ENCODE measurements at regions not wholly inside any gene's neighbourhood (a gene's known extent, or its start where the extent isn't known, plus 50 kb on each side); places are given as distances from the start of the nearest gene placed in this dataset.

DNA sequence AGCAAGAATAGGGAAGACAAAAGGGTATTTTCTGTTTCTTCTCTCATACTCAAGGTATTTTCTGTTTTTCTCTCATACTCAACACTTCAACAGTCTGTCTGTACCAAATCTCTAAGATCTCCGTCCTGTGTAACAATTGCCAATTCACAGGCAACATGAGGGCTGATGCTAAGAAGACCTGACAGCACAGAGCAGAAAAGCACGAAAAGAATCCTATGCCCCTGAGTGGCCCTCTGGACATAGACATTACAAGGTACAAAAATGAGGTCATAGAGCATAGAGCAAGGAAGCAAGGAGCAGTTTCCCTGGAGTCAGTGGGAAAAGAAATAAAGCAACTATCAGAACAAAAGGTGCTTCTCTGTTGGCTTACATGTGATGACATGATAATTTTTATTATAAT lies 1612.6 kb upstream of the CELF4 start:
- Histone ChIP-seq H3K4me2 (no peak overlapping the region), H3K9ac (no peak overlapping the region), H3K27me3 (ENCODE audit: insufficient read depth, low read depth) (no peaks in the 10 kb centered on the region), H2AFZ (ENCODE audit: low read depth) (no peak overlapping the region), H3K4me1 (ENCODE audit: low read depth, poor library complexity, severe bottlenecking) (no peaks in the 10 kb centered on the region), H3K27ac (no peak overlapping the region), H4K20me1 (ENCODE audit: insufficient read depth) (no peaks in the 10 kb centered on the region), H3K36me3 (ENCODE audit: insufficient read depth) (no peaks in the 10 kb centered on the region), H3K4me3 (IDR thresholded peaks at IDR 0.05; ENCODE audit: insufficient read depth, low read depth, low read length) (no peak overlapping the region), H3K79me2 (ENCODE audit: insufficient read depth, low read depth) (no peaks in the 10 kb centered on the region)
- TF ChIP-seq, protein P1, sequence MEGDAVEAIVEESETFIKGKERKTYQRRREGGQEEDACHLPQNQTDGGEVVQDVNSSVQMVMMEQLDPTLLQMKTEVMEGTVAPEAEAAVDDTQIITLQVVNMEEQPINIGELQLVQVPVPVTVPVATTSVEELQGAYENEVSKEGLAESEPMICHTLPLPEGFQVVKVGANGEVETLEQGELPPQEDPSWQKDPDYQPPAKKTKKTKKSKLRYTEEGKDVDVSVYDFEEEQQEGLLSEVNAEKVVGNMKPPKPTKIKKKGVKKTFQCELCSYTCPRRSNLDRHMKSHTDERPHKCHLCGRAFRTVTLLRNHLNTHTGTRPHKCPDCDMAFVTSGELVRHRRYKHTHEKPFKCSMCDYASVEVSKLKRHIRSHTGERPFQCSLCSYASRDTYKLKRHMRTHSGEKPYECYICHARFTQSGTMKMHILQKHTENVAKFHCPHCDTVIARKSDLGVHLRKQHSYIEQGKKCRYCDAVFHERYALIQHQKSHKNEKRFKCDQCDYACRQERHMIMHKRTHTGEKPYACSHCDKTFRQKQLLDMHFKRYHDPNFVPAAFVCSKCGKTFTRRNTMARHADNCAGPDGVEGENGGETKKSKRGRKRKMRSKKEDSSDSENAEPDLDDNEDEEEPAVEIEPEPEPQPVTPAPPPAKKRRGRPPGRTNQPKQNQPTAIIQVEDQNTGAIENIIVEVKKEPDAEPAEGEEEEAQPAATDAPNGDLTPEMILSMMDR (conservative IDR thresholded peaks at IDR 0.05; ENCODE audit: low read depth, low read length) = no peak

DNA sequence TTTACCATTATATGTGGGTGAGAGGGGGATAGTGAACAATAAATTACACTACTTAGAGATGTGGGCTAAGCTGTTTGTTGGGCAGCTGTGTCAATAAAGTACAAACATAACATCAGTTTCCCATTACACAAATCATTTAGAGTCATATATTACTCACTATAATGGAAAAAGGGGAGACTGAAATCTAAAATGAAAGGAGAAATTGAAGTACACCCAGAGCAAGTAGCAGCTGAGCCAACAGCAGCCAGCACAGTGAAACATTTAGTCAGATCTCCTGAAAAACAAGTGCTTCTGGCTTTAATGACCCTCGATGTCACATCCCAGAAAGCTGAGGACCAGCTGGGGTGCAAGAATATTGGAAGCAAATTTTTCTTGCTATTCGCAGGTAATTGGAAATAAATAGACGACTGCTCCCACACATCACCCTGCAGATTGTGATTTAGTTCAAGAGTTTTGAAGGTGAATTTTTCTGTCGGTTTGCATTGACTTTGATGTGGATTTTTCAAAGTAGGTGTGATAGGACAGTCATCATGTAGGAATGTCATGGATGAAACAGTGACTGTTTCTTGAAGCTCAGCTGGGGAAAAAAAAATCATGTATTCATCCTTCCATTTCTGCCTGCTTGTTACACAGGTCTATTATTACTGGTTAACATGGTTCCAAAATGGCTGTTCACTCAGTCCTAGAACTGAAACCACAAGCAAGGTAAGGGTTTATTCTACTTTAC lies 1607.3 kb upstream of the CELF4 start:
- Histone ChIP-seq H3K27me3 (ENCODE audit: insufficient read depth, low read depth) (no peaks in the 10 kb centered on the region), H3K4me2 (no peak overlapping the region), H3K79me2 (ENCODE audit: insufficient read depth, low read depth) (no peaks in the 10 kb centered on the region)

DNA sequence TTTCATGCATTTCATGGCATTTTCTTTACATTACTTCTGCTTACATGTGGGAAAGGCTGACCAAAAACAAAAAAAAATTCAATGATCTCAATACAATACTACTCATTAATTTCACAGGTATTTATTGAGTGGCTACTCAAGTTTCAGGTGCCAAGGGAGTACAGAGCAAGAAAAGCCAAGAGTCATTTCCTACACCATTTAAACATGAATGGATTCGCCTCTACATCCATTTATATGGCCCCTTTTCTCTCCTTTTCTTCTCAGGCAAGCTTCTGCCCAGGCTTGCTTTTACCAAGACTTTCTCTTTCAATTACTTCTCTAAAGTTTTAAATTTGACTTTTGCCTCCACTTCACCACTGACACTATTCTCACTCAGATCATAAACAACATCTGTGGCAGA lies 1603.1 kb upstream of the CELF4 start:
- H3K9ac ChIP-seq = no peak overlapping the region
- H3K4me3 ChIP-seq (IDR thresholded peaks at IDR 0.05; ENCODE audit: insufficient read depth, low read depth, low read length) = no peak overlapping the region
- H4K20me1 ChIP-seq (ENCODE audit: insufficient read depth) = no peaks in the 10 kb centered on the region
- H3K27ac ChIP-seq = no peak overlapping the region
- no peaks in the 10 kb centered on the region for H3K79me2 ChIP-seq (ENCODE audit: insufficient read depth, low read depth)
- no peaks in the 10 kb centered on the region for H3K4me1 ChIP-seq (ENCODE audit: low read depth, poor library complexity, severe bottlenecking)
- no peak overlapping the region for H3K4me2 ChIP-seq
- TF ChIP-seq, protein P1 (conservative IDR thresholded peaks at IDR 0.05; ENCODE audit: low read depth, low read length) = no peak
- no peak overlapping the region for H2AFZ ChIP-seq (ENCODE audit: low read depth)
- H3K36me3 ChIP-seq (ENCODE audit: insufficient read depth) = no peaks in the 10 kb centered on the region
- no peaks in the 10 kb centered on the region for H3K27me3 ChIP-seq (ENCODE audit: insufficient read depth, low read depth)

More for the DNA sequence above, 1607.3 kb upstream of the CELF4 start:
- TF ChIP-seq, protein P1 (conservative IDR thresholded peaks at IDR 0.05; ENCODE audit: low read depth, low read length) = no peak
- no peak overlapping the region for H2AFZ ChIP-seq (ENCODE audit: low read depth)
- no peaks in the 10 kb centered on the region for H3K4me1 ChIP-seq (ENCODE audit: low read depth, poor library complexity, severe bottlenecking)
- no peaks in the 10 kb centered on the region for H3K36me3 ChIP-seq (ENCODE audit: insufficient read depth)
- H3K4me3 ChIP-seq (IDR thresholded peaks at IDR 0.05; ENCODE audit: insufficient read depth, low read depth, low read length) = no peak overlapping the region
- no peak overlapping the region for H3K27ac ChIP-seq
- H3K9ac ChIP-seq = no peak overlapping the region
- H4K20me1 ChIP-seq (ENCODE audit: insufficient read depth) = no peaks in the 10 kb centered on the region

DNA sequence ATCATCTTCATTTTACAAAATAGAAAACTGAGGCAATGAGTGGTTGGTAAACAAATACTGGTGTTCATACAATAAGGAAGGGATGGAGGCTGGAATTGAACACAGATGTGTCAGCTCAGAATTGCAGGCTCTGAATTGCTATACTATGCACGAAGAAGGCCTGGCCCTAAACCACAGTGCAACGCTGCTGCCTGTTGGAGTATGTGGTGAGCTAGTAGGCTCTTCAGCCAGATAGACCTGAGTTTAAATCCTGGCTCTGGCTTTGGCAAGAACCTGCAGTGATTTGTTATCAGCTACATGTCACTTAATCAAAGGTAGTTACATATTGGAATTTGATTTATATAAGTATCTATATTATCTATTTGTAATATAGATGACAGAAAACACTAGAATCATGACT lies 1602.4 kb upstream of the CELF4 start:
- H3K36me3 ChIP-seq (ENCODE audit: insufficient read depth) = no peaks in the 10 kb centered on the region
- H2AFZ ChIP-seq (ENCODE audit: low read depth) = no peak overlapping the region
- no peaks in the 10 kb centered on the region for H3K79me2 ChIP-seq (ENCODE audit: insufficient read depth, low read depth)
- no peak overlapping the region for H3K9ac ChIP-seq
- H3K4me3 ChIP-seq (IDR thresholded peaks at IDR 0.05; ENCODE audit: insufficient read depth, low read depth, low read length) = no peak overlapping the region
- H3K27ac ChIP-seq = no peak overlapping the region
- H3K27me3 ChIP-seq (ENCODE audit: insufficient read depth, low read depth) = no peaks in the 10 kb centered on the region
- H4K20me1 ChIP-seq (ENCODE audit: insufficient read depth) = no peaks in the 10 kb centered on the region
- no peaks in the 10 kb centered on the region for H3K4me1 ChIP-seq (ENCODE audit: low read depth, poor library complexity, severe bottlenecking)
- H3K4me2 ChIP-seq = no peak overlapping the region
- TF ChIP-seq, protein P1 (conservative IDR thresholded peaks at IDR 0.05; ENCODE audit: low read depth, low read length) = no peak
